ENCODE measurements at regions not wholly inside any gene's neighbourhood (a gene's known extent, or its start where the extent isn't known, plus 50 kb on each side); places are given as distances from the start of the nearest gene placed in this dataset.

- TF ChIP-seq POLR2A (IDR thresholded peaks at IDR 0.05; ENCODE audit: low read depth, low read length) (no peak), SPI1 (IDR thresholded peaks at IDR 0.05; ENCODE audit: low read depth, low read length) (no peak), PAX5 (IDR thresholded peaks at IDR 0.05; ENCODE audit: insufficient read depth, low read length, severe bottlenecking) (no peak), POLR2AphosphoS5 (IDR thresholded peaks at IDR 0.05; ENCODE audit: low read depth, low read length) (no peak)
Observed at GRCh38 chr10:128929767-128930166, 537.3 kb upstream of the MGMT start.

Data from GM12891 (cell line).